ENCODE measurements at regions not wholly inside any gene's neighbourhood (a gene's known extent, or its start where the extent isn't known, plus 50 kb on each side); places are given as distances from the start of the nearest gene placed in this dataset.

DNA sequence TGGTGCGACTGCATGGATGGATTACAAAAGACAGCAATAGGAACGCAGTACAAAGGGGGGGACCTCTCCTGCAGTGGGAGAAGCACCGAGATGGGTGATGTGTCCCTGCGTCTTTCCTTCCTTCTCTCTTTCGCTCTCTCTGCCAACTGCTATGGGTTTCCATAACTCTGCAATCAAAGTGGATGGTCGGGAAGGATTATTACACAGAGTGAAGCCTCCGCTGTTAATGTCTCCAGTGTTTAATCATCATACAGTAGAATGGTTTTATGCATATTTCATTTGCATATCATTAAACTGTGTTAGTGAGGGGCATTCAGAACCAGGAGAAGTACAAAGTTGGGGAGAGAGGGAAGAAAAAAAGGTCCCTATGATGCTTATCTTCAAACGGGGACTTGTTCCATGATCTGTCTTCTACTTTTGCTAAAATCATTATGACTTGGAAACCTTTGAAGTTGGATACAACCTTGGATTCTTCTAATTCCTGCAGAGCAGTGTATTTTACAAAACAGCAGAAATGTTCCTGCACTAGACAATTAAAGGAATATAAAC is 255.9 kb upstream of the PMFBP1 start:
- TF ChIP-seq POLR2AphosphoS5 (IDR thresholded peaks at IDR 0.05) (no peak), POLR2A (IDR thresholded peaks at IDR 0.05) (no peak)
- TF ChIP-seq, protein P1, sequence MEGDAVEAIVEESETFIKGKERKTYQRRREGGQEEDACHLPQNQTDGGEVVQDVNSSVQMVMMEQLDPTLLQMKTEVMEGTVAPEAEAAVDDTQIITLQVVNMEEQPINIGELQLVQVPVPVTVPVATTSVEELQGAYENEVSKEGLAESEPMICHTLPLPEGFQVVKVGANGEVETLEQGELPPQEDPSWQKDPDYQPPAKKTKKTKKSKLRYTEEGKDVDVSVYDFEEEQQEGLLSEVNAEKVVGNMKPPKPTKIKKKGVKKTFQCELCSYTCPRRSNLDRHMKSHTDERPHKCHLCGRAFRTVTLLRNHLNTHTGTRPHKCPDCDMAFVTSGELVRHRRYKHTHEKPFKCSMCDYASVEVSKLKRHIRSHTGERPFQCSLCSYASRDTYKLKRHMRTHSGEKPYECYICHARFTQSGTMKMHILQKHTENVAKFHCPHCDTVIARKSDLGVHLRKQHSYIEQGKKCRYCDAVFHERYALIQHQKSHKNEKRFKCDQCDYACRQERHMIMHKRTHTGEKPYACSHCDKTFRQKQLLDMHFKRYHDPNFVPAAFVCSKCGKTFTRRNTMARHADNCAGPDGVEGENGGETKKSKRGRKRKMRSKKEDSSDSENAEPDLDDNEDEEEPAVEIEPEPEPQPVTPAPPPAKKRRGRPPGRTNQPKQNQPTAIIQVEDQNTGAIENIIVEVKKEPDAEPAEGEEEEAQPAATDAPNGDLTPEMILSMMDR (IDR thresholded peaks at IDR 0.05 in 8 of 11, conservative IDR thresholded peaks at IDR 0.05 in 3 of 11) = no peak
